D341Med (cell line): ENCODE measurements at regions not wholly inside any gene's neighbourhood (a gene's known extent, or its start where the extent isn't known, plus 50 kb on each side); places are given as distances from the start of the nearest gene placed in this dataset.
"Not testable (repeated sequence)": the region's sequence is repeated elsewhere in the genome, so short reads cannot be mapped to it uniquely, and the experiment has no call there.

ENCODE experiments used
- DNase-seq: peaks from one replicate; pipeline ENCODE4 v3.0.0; 2012; ENCODE audit warnings: low spot score

- no peak for DNase-seq
Measured at GRCh38 chr9:129457325-129457779, 163.5 kb downstream of the C9orf50 start.

GRCh38 chr9:129456549-129457324, 164.2 kb downstream of the C9orf50 start:
- no peak for DNase-seq

GRCh38 chr9:129455151-129455995, 165.5 kb downstream of the C9orf50 start:
- no peak for DNase-seq

- DNase-seq, result no peak
Measured at GRCh38 chr9:129454467-129455067, 166.3 kb downstream of the C9orf50 start.

GRCh38 chr9:129453734-129454133, 167.2 kb downstream of the C9orf50 start:
- DNase-seq, result no peak

- no peak for DNase-seq
Measured at GRCh38 chr9:129451669-129452068, 169.2 kb downstream of the C9orf50 start.

GRCh38 chr9:129451089-129451656, 169.7 kb downstream of the C9orf50 start:
- no peak for DNase-seq

GRCh38 chr9:129449066-129449465, 171.8 kb downstream of the C9orf50 start:
- DNase-seq, result no peak

- no peak for DNase-seq
Measured at GRCh38 chr9:129446828-129447550, 173.9 kb downstream of the C9orf50 start.

GRCh38 chr9:129445794-129446306, 175.1 kb downstream of the C9orf50 start:
- DNase-seq, result no peak

- DNase-seq, result not testable (repeated sequence)
Measured at GRCh38 chr9:129443515-129444164, 177.3 kb downstream of the C9orf50 start.

- no peak for DNase-seq
Measured at GRCh38 chr9:129442803-129443511, 177.9 kb downstream of the C9orf50 start.

- DNase-seq, result no peak
Measured at GRCh38 chr9:129441852-129442251, 179.0 kb downstream of the C9orf50 start.

- DNase-seq, result no peak
Measured at GRCh38 chr9:129440435-129441186, 180.3 kb downstream of the C9orf50 start.

GRCh38 chr9:129439242-129439641, 181.7 kb downstream of the C9orf50 start:
- no peak for DNase-seq

GRCh38 chr9:129437626-129438323, 183.1 kb downstream of the C9orf50 start:
- DNase-seq, result no peak

GRCh38 chr9:129436751-129437625, 183.9 kb downstream of the C9orf50 start:
- DNase-seq, result peak; percentile 91
